Jurkat, Clone E6-1 (cell line): ENCODE measurements at regions not wholly inside any gene's neighbourhood (a gene's known extent, or its start where the extent isn't known, plus 50 kb on each side); places are given as distances from the start of the nearest gene placed in this dataset.
"Not testable (repeated sequence)": the region's sequence is repeated elsewhere in the genome, so short reads cannot be mapped to it uniquely, and the experiment has no call there.

Source experiments
- DNase-seq: peaks from one replicate; pipeline ENCODE4 v3.0.0-alpha.2; 2011; ENCODE audit warnings: low read depth, low spot score
- H3K4me3 ChIP-seq: 2 replicates; pipeline ENCODE4 v1.5.1; 2011; ENCODE audit warnings: mild to moderate bottlenecking, low read length, control low read depth, moderate library complexity

- no peak overlapping the region for H3K4me3 ChIP-seq
- no peak for DNase-seq
Measured at GRCh38 chr1:213779228-213779627, 208.5 kb upstream of the PROX1 start.

- peak; percentile 96 for DNase-seq
- H3K4me3 ChIP-seq: peak overlapping the region; percentile 25
Measured at GRCh38 chr1:213782941-213783672, 204.7 kb upstream of the PROX1 start.

GRCh38 chr1:213783893-213784292 lies 203.9 kb upstream of the PROX1 start:
- DNase-seq: peak; percentile 96
- peak overlapping the region; percentile 25 for H3K4me3 ChIP-seq

- DNase-seq: no peak
- H3K4me3 ChIP-seq: no peak overlapping the region
Measured at GRCh38 chr1:213786683-213787082, 201.1 kb upstream of the PROX1 start.

- DNase-seq: no peak
Measured at GRCh38 chr1:213790565-213790964, 197.2 kb upstream of the PROX1 start.

GRCh38 chr1:213793482-213794067 lies 194.2 kb upstream of the PROX1 start:
- no peak overlapping the region for H3K4me3 ChIP-seq
- DNase-seq: no peak

More at GRCh38 chr1:213790565-213790964, 197.2 kb upstream of the PROX1 start:
- H3K4me3 ChIP-seq: no peak overlapping the region

GRCh38 chr1:213796525-213796924 lies 191.2 kb upstream of the PROX1 start:
- DNase-seq: peak; percentile 41
- no peak overlapping the region for H3K4me3 ChIP-seq

GRCh38 chr1:213808288-213808687 lies 179.5 kb upstream of the PROX1 start:
- H3K4me3 ChIP-seq, DNase-seq: not testable (repeated sequence)

GRCh38 chr1:213817156-213817555 lies 170.6 kb upstream of the PROX1 start:
- no peak for DNase-seq
- no peak overlapping the region for H3K4me3 ChIP-seq

GRCh38 chr1:213820362-213821149 lies 167.2 kb upstream of the PROX1 start:
- DNase-seq: peak; percentile 11
- no peak overlapping the region for H3K4me3 ChIP-seq

GRCh38 chr1:213821175-213821942 lies 166.4 kb upstream of the PROX1 start:
- no peak overlapping the region for H3K4me3 ChIP-seq
- DNase-seq: no peak

GRCh38 chr1:213821943-213822334 lies 165.8 kb upstream of the PROX1 start:
- no peak for DNase-seq
- H3K4me3 ChIP-seq: no peak overlapping the region

- no peak for DNase-seq
- no peak overlapping the region for H3K4me3 ChIP-seq
Measured at GRCh38 chr1:213826891-213827290, 160.9 kb upstream of the PROX1 start.

GRCh38 chr1:213828867-213829266 lies 158.9 kb upstream of the PROX1 start:
- H3K4me3 ChIP-seq: no peak overlapping the region
- DNase-seq: no peak

GRCh38 chr1:213829780-213830179 lies 158.0 kb upstream of the PROX1 start:
- no peak for DNase-seq
- H3K4me3 ChIP-seq: no peak overlapping the region

GRCh38 chr1:213830371-213830770 lies 157.4 kb upstream of the PROX1 start:
- H3K4me3 ChIP-seq: no peak overlapping the region
- DNase-seq: no peak

- no peak overlapping the region for H3K4me3 ChIP-seq
Measured at GRCh38 chr1:213840575-213840974, 147.2 kb upstream of the PROX1 start.

GRCh38 chr1:213844632-213845031 lies 143.1 kb upstream of the PROX1 start:
- no peak for DNase-seq
- no peak overlapping the region for H3K4me3 ChIP-seq

More at GRCh38 chr1:213840575-213840974, 147.2 kb upstream of the PROX1 start:
- no peak for DNase-seq

- DNase-seq: peak; percentile 96
- H3K4me3 ChIP-seq: peak overlapping the region; percentile 18
Measured at GRCh38 chr1:213852107-213852506, 135.7 kb upstream of the PROX1 start.
